DND-41 (cell line): ENCODE measurements at regions not wholly inside any gene's neighbourhood (a gene's known extent, or its start where the extent isn't known, plus 50 kb on each side); places are given as distances from the start of the nearest gene placed in this dataset.

Experiments
- ATAC-seq: fragments of 200-7000 bp; cut with Tn5 transposase; 3 replicates; pipeline ENCODE4 v1.9.1; 2021; ENCODE audit warnings: low read depth; ENCODE audit not compliant: insufficient read depth
- DNase-seq: peaks from one replicate; pipeline ENCODE4 v3.0.0-alpha.2; 2020
- H2AFZ ChIP-seq: 2 replicates; pipeline ENCODE4 v1.6.0; 2012; ENCODE audit warnings: low read depth, low read length
- H3K27ac ChIP-seq: 2 replicates; pipeline ENCODE4 v1.5.1; 2012; ENCODE audit warnings: low read length, inconsistent platforms
- H3K27me3 ChIP-seq: fragments of 200-600 bp; sonication (generic); 2 replicates; pipeline ENCODE4 v1.6.0; 2012; ENCODE audit warnings: low read length, mild to moderate bottlenecking, inconsistent platforms; ENCODE audit not compliant: insufficient read depth, poor library complexity
- H3K36me3 ChIP-seq: 2 replicates; pipeline ENCODE4 v1.5.1; 2012; ENCODE audit warnings: low read length, inconsistent platforms; ENCODE audit not compliant: insufficient read depth
- H3K4me1 ChIP-seq: 2 replicates; pipeline ENCODE4 v1.5.1; 2012; ENCODE audit warnings: mild to moderate bottlenecking, low read length; ENCODE audit not compliant: insufficient read depth
- H3K4me2 ChIP-seq: 2 replicates; pipeline ENCODE4 v1.6.0; 2012; ENCODE audit warnings: mild to moderate bottlenecking, moderate library complexity, low read length, inconsistent platforms; ENCODE audit not compliant: insufficient read depth
- H3K4me3 ChIP-seq, 2 experiments: fragments of 200-600 bp in 1 of 2; shearing (Covaris generic) in 1 of 2; 2 replicates each; pipeline ENCODE4 v1.5.1; 2012 to 2016; ENCODE audit warnings: inconsistent platforms in 2 of 2, low read length in 2 of 2, mild to moderate bottlenecking in 2 of 2, low read depth in 1 of 2, moderate library complexity in 1 of 2
- H3K79me2 ChIP-seq: 2 replicates; pipeline ENCODE4 v1.6.0; 2012; ENCODE audit warnings: low read length, inconsistent platforms; ENCODE audit not compliant: insufficient read depth
- H3K9ac ChIP-seq: 2 replicates; pipeline ENCODE4 v1.6.0; 2012; ENCODE audit warnings: low read depth, mild to moderate bottlenecking, inconsistent platforms, low read length, moderate library complexity
- H3K9me3 ChIP-seq: 2 replicates; pipeline ENCODE4 v1.5.1; 2012; ENCODE audit warnings: low read length, moderate library complexity, mild to moderate bottlenecking, inconsistent platforms; ENCODE audit not compliant: insufficient read depth, severe bottlenecking
- H4K20me1 ChIP-seq: 2 replicates; pipeline ENCODE4 v1.6.0; 2012; ENCODE audit warnings: low read length; ENCODE audit not compliant: insufficient read depth
- CTCF ChIP-seq: IDR thresholded peaks from 2 replicates; pipeline ENCODE4 v1.5.1; 2012; ENCODE audit warnings: borderline replicate concordance, low read length, moderate library complexity, mild to moderate bottlenecking; ENCODE audit not compliant: poor library complexity, severe bottlenecking; ENCODE audit errors: extremely low read depth
- EZH2 ChIP-seq: IDR thresholded peaks from 3 replicates; pipeline ENCODE4 v1.6.1; 2012; ENCODE audit warnings: borderline replicate concordance, low read depth, mild to moderate bottlenecking, moderate library complexity, low read length, inconsistent platforms; ENCODE audit not compliant: severe bottlenecking

GRCh38 chr17:69637446-69638156 lies 223.1 kb downstream of the MAP2K6 start:
- TF ChIP-seq CTCF (no peak), EZH2 (no peak)
- Histone ChIP-seq H3K27me3 (no peaks in the 10 kb centered on the region), H3K9me3 (no peaks in the 10 kb centered on the region), H3K27ac (no peak overlapping the region), H3K9ac (no peak overlapping the region), H2AFZ (no peak overlapping the region), H4K20me1 (no peaks in the 10 kb centered on the region), H3K4me3 (no peak overlapping the region), H3K36me3 (no peaks in the 10 kb centered on the region), H3K4me1 (no peaks in the 10 kb centered on the region), H3K79me2 (no peaks in the 10 kb centered on the region), H3K4me2 (no peak overlapping the region)
- no peak for ATAC-seq
- DNase-seq: no peak

- no peak for ATAC-seq
- Histone ChIP-seq H3K27ac (no peak overlapping the region), H2AFZ (no peak overlapping the region), H3K79me2 (no peaks in the 10 kb centered on the region), H4K20me1 (no peaks in the 10 kb centered on the region), H3K36me3 (no peaks in the 10 kb centered on the region), H3K4me1 (no peaks in the 10 kb centered on the region), H3K4me3 (no peak overlapping the region), H3K9ac (no peak overlapping the region), H3K4me2 (no peak overlapping the region), H3K9me3 (no peaks in the 10 kb centered on the region), H3K27me3 (no peaks in the 10 kb centered on the region)
- no peak for DNase-seq
- TF ChIP-seq EZH2: no peak
- TF ChIP-seq CTCF: no peak
Observed at GRCh38 chr17:69639096-69639495, 224.6 kb downstream of the MAP2K6 start.

GRCh38 chr17:69640073-69640472 lies 225.6 kb downstream of the MAP2K6 start:
- ATAC-seq: no peak
- no peaks in the 10 kb centered on the region for H4K20me1 ChIP-seq
- no peak overlapping the region for H2AFZ ChIP-seq
- no peaks in the 10 kb centered on the region for H3K4me1 ChIP-seq
- H3K4me2 ChIP-seq: no peak overlapping the region
- no peak overlapping the region for H3K9ac ChIP-seq
- DNase-seq: no peak
- no peaks in the 10 kb centered on the region for H3K27me3 ChIP-seq
- TF ChIP-seq CTCF: no peak
- TF ChIP-seq EZH2: no peak
- H3K36me3 ChIP-seq: no peaks in the 10 kb centered on the region
- H3K9me3 ChIP-seq: no peaks in the 10 kb centered on the region
- H3K79me2 ChIP-seq: no peaks in the 10 kb centered on the region
- H3K4me3 ChIP-seq: no peak overlapping the region
- no peak overlapping the region for H3K27ac ChIP-seq
